Left ventricle myocardium inferior (tissue), 1 donor: ENCODE measurements at regions not wholly inside any gene's neighbourhood (a gene's known extent, or its start where the extent isn't known, plus 50 kb on each side); places are given as distances from the start of the nearest gene placed in this dataset.

Experiments
- DNase-seq: peaks from one replicate; pipeline ENCODE4 v3.0.0-alpha.2; 2020
- H3K27ac ChIP-seq: fragments of 200-600 bp; replicated peaks from 2 replicates; pipeline ENCODE4 v1.8.0; 2021
- H3K27me3 ChIP-seq: fragments of 200-600 bp; 2 replicates; pipeline ENCODE4 v1.8.0; 2021; ENCODE audit warnings: low read depth
- H3K36me3 ChIP-seq: fragments of 200-600 bp; 2 replicates; pipeline ENCODE4 v1.8.0; 2021
- H3K4me1 ChIP-seq: fragments of 200-600 bp; 2 replicates; pipeline ENCODE4 v1.8.0; 2021
- H3K4me3 ChIP-seq: fragments of 200-600 bp; 2 replicates; pipeline ENCODE4 v1.8.0; 2021; ENCODE audit warnings: mild to moderate bottlenecking, moderate library complexity
- H3K9me3 ChIP-seq: fragments of 200-600 bp; replicated peaks from 2 replicates; pipeline ENCODE4 v1.8.0; 2021
- intact Hi-C: fragments of 100-400 bp; cut with micrococcal nuclease; formaldehyde crosslinking; loops from one replicate; pipeline ENCODE4 v1.11.0; 2022
- TF ChIP-seq, protein P1 (sequence below): fragments of 200-600 bp; IDR thresholded peaks from 2 replicates; pipeline ENCODE4 v1.8.0; 2021; ENCODE audit warnings: antibody characterized with exemption, mild to moderate bottlenecking, borderline replicate concordance
- donor health status: DM: no; HTN: yes; CAD: no; lungs with severe emphysema.

GRCh38 chr11:119909077-119909476, 180.1 kb upstream of the NECTIN1 start:
- H3K36me3 ChIP-seq: no peaks in the 10 kb centered on the region
- peaks cover 37% of the 10 kb centered on the region for H3K4me1 ChIP-seq
- intact Hi-C loops: no loop called here
- no peak overlapping the region for H3K27ac ChIP-seq
- no peak overlapping the region for H3K4me3 ChIP-seq
- DNase-seq: no peak
- no peaks in the 10 kb centered on the region for H3K9me3 ChIP-seq
- TF ChIP-seq, protein P1, sequence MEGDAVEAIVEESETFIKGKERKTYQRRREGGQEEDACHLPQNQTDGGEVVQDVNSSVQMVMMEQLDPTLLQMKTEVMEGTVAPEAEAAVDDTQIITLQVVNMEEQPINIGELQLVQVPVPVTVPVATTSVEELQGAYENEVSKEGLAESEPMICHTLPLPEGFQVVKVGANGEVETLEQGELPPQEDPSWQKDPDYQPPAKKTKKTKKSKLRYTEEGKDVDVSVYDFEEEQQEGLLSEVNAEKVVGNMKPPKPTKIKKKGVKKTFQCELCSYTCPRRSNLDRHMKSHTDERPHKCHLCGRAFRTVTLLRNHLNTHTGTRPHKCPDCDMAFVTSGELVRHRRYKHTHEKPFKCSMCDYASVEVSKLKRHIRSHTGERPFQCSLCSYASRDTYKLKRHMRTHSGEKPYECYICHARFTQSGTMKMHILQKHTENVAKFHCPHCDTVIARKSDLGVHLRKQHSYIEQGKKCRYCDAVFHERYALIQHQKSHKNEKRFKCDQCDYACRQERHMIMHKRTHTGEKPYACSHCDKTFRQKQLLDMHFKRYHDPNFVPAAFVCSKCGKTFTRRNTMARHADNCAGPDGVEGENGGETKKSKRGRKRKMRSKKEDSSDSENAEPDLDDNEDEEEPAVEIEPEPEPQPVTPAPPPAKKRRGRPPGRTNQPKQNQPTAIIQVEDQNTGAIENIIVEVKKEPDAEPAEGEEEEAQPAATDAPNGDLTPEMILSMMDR: no peak
- H3K27me3 ChIP-seq: peaks cover 7% of the 10 kb centered on the region

GRCh38 chr11:119908573-119908904, 179.5 kb upstream of the NECTIN1 start:
- Histone ChIP-seq H3K4me3 (no peak overlapping the region), H3K4me1 (peaks cover 37% of the 10 kb centered on the region), H3K36me3 (no peaks in the 10 kb centered on the region), H3K27ac (no peak overlapping the region), H3K27me3 (peaks cover 7% of the 10 kb centered on the region), H3K9me3 (no peaks in the 10 kb centered on the region)
- no peak for DNase-seq
- intact Hi-C loops: no loop called here
- TF ChIP-seq, protein P1: no peak

DNA sequence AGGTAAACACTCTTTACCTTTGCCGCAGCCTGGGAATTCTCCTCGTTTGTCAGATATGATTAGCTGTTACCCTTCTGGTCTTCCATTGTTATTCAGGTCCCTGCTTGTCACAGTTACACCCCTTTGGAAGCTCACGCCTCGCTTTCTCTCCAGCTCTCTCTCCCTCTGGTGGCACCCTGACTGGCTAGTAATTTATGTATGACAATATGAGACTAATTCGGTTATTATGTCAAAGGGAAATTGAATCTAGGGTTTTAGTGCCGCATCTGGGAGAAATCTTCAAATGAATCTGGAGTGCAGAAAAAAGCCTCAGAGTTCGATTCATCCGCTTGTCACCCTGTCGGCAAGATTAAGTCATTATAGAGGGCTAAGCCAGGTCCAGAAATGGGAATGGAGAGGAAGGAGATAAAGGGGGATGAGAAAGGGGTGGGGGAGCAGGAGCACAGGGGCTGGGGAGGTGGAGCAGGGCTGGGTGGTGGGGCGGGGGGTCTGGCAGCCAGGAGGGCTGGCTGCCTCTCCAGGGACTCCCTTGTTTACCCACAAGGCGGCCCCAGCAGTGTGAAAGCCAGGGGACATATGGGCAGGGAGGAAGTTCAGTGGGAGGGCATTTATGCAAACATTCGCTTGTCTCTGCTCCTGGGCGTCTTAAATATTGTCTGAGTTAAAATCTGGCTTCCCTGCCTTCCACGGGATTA, 179.0 kb upstream of the NECTIN1 start:
- no peaks in the 10 kb centered on the region for H3K36me3 ChIP-seq
- DNase-seq: no peak
- H3K9me3 ChIP-seq: no peaks in the 10 kb centered on the region
- intact Hi-C loops: no loop called here
- no peak overlapping the region for H3K4me3 ChIP-seq
- peaks cover 7% of the 10 kb centered on the region for H3K27me3 ChIP-seq
- TF ChIP-seq, protein P1: no peak
- peaks cover 37% of the 10 kb centered on the region for H3K4me1 ChIP-seq
- H3K27ac ChIP-seq: no peak overlapping the region

DNA sequence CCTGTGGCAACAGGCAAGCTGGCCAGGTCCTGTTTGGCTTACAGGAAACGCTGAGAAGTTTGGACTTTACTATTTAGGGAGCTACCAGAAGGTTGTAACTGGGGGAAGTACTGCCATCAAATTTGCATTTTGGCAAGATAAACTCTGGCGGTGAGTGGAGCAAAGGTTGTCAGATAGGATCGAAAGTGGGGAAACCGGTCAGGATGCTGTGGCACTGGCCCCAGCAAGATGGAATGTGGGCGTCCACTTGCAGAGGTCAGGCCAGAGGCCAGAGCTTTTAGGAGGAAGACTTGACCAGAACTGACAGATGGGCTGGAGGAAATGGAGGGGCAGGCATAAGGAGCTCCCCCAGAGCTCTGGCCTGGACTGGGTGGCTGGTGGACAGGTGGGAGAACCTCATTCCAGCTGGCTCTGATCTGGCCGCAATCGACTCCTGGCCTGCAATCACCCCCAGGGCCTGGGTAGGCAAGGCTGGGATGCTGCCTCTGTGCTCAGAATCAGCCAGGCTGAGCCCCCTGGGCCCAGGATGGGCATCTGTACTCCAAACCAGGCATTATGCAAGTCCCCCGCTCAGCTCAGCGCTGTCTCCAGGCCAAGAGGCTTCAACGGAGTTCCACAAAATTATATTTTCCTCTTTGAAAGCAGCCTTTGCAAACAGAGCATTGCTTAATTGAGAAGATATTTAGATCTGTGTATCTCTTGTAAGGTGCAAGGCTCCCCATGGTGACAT, 178.3 kb upstream of the NECTIN1 start:
- no peak for DNase-seq
- TF ChIP-seq, protein P1: no peak
- Histone ChIP-seq H3K4me3 (no peak overlapping the region), H3K36me3 (no peaks in the 10 kb centered on the region), H3K27me3 (peaks cover 7% of the 10 kb centered on the region), H3K4me1 (peaks cover 37% of the 10 kb centered on the region), H3K9me3 (no peaks in the 10 kb centered on the region), H3K27ac (no peak overlapping the region)
- intact Hi-C loops: no loop called here

- no peak overlapping the region for H3K4me3 ChIP-seq
- peaks cover 37% of the 10 kb centered on the region for H3K4me1 ChIP-seq
- TF ChIP-seq, protein P1: no peak
- H3K27me3 ChIP-seq: peaks cover 7% of the 10 kb centered on the region
- H3K27ac ChIP-seq: no peak overlapping the region
- no peaks in the 10 kb centered on the region for H3K9me3 ChIP-seq
- no peak for DNase-seq
- H3K36me3 ChIP-seq: no peaks in the 10 kb centered on the region
- intact Hi-C loops: no loop called here
Measured at GRCh38 chr11:119906376-119906775, 177.4 kb upstream of the NECTIN1 start.
